Natural killer cell (primary cell): ENCODE measurements at regions not wholly inside any gene's neighbourhood (a gene's known extent, or its start where the extent isn't known, plus 50 kb on each side); places are given as distances from the start of the nearest gene placed in this dataset.

Experiments
- ATAC-seq, 3 donors: fragments of 150-1000 bp in 2 of 3; fragments of 200-7000 bp in 1 of 3; cut with Tn5 transposase; 1 replicate in 1 of 3; 2 replicates in 2 of 3; pipeline ENCODE4 v1.10.0; 2021; ENCODE audit warnings: mild to moderate bottlenecking in 2 of 3, moderate library complexity in 2 of 3
- DNase-seq, 2 donors: peaks; one replicate each; pipeline versions ENCODE4 v3.0.0 to v3.0.0-alpha.2; 2013 to 2021; ENCODE audit warnings: mixed read lengths in 1 of 2
- H3K27ac ChIP-seq: one replicate; pipeline ENCODE4 v1.5.1; 2013; ENCODE audit warnings: mild to moderate bottlenecking, low read length
- H3K27me3 ChIP-seq: one replicate; pipeline ENCODE4 v1.6.1; 2013; ENCODE audit warnings: low read length; ENCODE audit not compliant: control insufficient read depth, insufficient read depth
- H3K36me3 ChIP-seq: one replicate; pipeline ENCODE4 v1.6.1; 2013; ENCODE audit warnings: low read length; ENCODE audit not compliant: control insufficient read depth, insufficient read depth
- H3K4me1 ChIP-seq: one replicate; pipeline ENCODE4 v1.6.1; 2013; ENCODE audit warnings: low read length; ENCODE audit not compliant: control insufficient read depth, insufficient read depth
- H3K4me3 ChIP-seq: one replicate; pipeline ENCODE4 v1.5.1; 2013; ENCODE audit warnings: low read length
- H3K9me3 ChIP-seq: one replicate; pipeline ENCODE4 v1.6.1; 2013; ENCODE audit warnings: low read length; ENCODE audit not compliant: control insufficient read depth, insufficient read depth
- H3K27ac Mint-ChIP-seq, 2 donors: one replicate each; pipeline ENCODE4 v1.8.0; 2022; ENCODE audit warnings: mild to moderate bottlenecking in 2 of 2, mixed read lengths in 2 of 2, moderate library complexity in 1 of 2
- H3K27me3 Mint-ChIP-seq, 2 donors: one replicate each; pipeline ENCODE4 v1.8.0; 2022; ENCODE audit warnings: low read depth in 2 of 2, mixed read lengths in 2 of 2
- H3K36me3 Mint-ChIP-seq: one replicate; pipeline ENCODE4 v1.8.0; 2022; ENCODE audit warnings: mixed read lengths
- H3K4me1 Mint-ChIP-seq, 2 donors: one replicate each; pipeline ENCODE4 v1.8.0; 2022; ENCODE audit warnings: mixed read lengths in 2 of 2
- H3K4me3 Mint-ChIP-seq: one replicate; pipeline ENCODE4 v1.8.0; 2022; ENCODE audit warnings: mild to moderate bottlenecking, moderate library complexity, mixed read lengths
- H3K9me3 Mint-ChIP-seq, 2 donors: one replicate each; pipeline ENCODE4 v1.8.0; 2022; ENCODE audit warnings: mixed read lengths in 2 of 2
- CTCF ChIP-seq: fragments of 200-600 bp; IDR thresholded peaks from one replicate; pipeline ENCODE4 v1.8.0; 2022; ENCODE audit warnings: antibody characterized with exemption
- WGBS: methylation state at CpG from one replicate; pipeline ENCODE4 v1.1.7; 2013; ENCODE audit warnings: missing lambda C conversion rate; ENCODE audit not compliant: insufficient coverage; 5-methylcytosine and 5-hydroxymethylcytosine counted together
- intact Hi-C: fragments of 100-400 bp; cut with micrococcal nuclease; formaldehyde crosslinking; loops from one replicate; pipeline ENCODE4 v1.14.2; 2022

DNA sequence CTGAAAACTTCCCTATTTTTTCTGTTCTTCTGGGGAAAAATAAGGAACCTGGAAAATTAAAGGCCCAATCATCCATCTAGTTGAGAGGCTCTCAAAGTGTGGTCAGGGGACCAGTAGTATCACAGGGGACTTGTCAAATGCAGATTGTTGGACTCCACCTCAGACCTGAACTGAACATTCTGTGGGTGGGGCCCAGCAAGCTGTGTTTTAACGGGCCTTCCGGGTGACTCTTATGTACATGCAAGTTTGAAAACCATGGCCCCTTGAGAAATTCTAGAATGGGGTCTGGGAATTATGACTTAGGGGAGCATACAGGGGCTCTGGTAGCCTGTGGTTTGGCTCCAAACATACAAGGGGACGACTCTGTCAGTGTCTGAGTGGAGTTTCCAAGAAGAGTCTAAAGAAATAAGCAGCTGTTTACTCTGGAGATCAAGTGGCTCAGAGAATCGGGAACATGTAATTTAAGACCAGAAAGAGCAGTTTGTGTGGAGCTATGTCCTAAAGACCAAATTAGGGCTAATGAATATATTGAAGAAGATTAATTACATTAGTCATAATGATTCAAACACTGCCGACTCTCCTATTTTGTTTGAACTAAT lies 177.4 kb downstream of the SLC28A3 start:
- Histone ChIP-seq H3K27me3 (peaks cover 2% of the 10 kb centered on the region), H3K4me1 (no peaks in the 10 kb centered on the region), H3K4me3 (no peak overlapping the region), H3K27ac (no peak overlapping the region), H3K36me3 (no peaks in the 10 kb centered on the region), H3K9me3 (no peaks in the 10 kb centered on the region)
- Mint-ChIP-seq H3K9me3 (no peaks in the 10 kb centered on the region), H3K27me3 (peaks cover 17 to 47% of the 10 kb centered on the region in 2 donors), H3K4me1 (no peaks in the 10 kb centered on the region), H3K4me3 (no peak overlapping the region), H3K27ac (no peak overlapping the region), H3K36me3 (no peaks in the 10 kb centered on the region)
- ATAC-seq: no peak
- no peak for DNase-seq
- no peak for TF ChIP-seq CTCF
- 77% methylated on average over 4 of the region's 5 CpGs for WGBS
- intact Hi-C loops: no loop called here

DNA sequence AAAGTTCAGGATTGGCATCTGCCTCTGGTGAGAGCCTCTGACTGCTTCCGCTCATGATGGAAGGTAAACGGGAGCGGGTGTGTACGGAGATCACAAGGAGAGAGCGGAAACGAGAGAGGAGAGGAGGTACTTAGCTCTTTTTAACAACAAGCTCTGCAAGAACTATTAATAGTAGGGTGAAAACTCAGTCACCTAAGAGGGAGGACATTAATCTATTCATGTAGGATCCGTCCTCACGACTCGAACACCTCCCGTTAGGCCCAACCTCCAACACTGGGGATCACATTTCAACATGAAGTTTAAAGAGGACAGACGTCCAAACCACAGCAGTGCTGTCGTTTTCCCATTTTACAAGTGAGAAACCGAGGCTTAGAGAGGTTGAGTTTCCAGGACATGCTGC lies 173.7 kb downstream of the SLC28A3 start:
- Histone ChIP-seq H3K4me1 (no peaks in the 10 kb centered on the region), H3K9me3 (no peaks in the 10 kb centered on the region), H3K4me3 (no peak overlapping the region), H3K27me3 (no peaks in the 10 kb centered on the region), H3K27ac (no peak overlapping the region), H3K36me3 (no peaks in the 10 kb centered on the region)
- TF ChIP-seq CTCF: no peak
- H3K27ac Mint-ChIP-seq: no peak overlapping the region
- no peaks in the 10 kb centered on the region for H3K36me3 Mint-ChIP-seq
- H3K4me1 Mint-ChIP-seq: no peaks in the 10 kb centered on the region
- no peaks in the 10 kb centered on the region for H3K9me3 Mint-ChIP-seq
- WGBS: 80% methylated on average over 13 of the region's 13 CpGs
- H3K4me3 Mint-ChIP-seq: no peak overlapping the region
- peaks cover 0 to 21% of the 10 kb centered on the region in 2 donors for H3K27me3 Mint-ChIP-seq
- DNase-seq (no peak), ATAC-seq (no peak)
- intact Hi-C loops: no loop called here

GRCh38 chr9:84169240-84169639 lies 171.3 kb downstream of the SLC28A3 start:
- no peaks in the 10 kb centered on the region for H3K36me3 Mint-ChIP-seq
- no peak for ATAC-seq
- H3K4me3 Mint-ChIP-seq: no peak overlapping the region
- TF ChIP-seq CTCF: no peak
- H3K4me3 ChIP-seq: no peak overlapping the region
- no peak for DNase-seq
- H3K27ac ChIP-seq: no peak overlapping the region
- H3K9me3 ChIP-seq: no peaks in the 10 kb centered on the region
- no peaks in the 10 kb centered on the region for H3K4me1 ChIP-seq
- intact Hi-C loops: no loop called here
- H3K4me1 Mint-ChIP-seq: no peaks in the 10 kb centered on the region
- H3K27ac Mint-ChIP-seq: no peak overlapping the region
- peaks cover 5 to 28% of the 10 kb centered on the region in 2 donors for H3K27me3 Mint-ChIP-seq
- H3K36me3 ChIP-seq: no peaks in the 10 kb centered on the region
- H3K9me3 Mint-ChIP-seq: no peaks in the 10 kb centered on the region
- no peaks in the 10 kb centered on the region for H3K27me3 ChIP-seq

DNA sequence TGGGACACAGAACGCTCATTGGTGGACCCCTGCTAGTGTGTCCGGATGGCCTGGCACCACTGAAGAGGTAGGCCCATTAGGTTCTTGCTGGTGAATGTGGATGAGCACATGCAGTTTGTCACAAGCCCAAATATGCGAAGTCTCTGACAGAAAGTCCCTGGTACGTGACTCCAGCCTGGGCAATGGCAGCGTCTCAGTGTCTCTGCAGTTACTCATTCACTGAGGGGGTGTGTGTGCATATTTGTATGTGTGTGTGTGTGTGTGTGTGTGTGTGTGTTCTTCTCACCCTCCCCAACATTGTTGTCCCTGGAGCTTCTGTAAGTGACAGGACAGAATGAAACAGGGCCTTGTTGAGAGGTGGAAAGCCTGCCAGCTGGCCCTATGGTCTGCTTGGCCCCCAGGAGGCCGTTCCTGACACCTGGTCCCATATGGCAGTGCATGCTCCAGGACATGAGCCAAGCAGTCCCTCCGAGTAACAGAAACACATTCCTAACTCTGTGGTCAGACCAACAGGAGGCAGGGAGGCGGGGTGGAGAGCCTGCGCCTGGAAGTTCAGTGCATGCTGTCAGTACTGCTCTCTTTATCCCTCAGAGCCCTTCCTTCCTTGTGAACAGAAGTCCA lies 169.9 kb downstream of the SLC28A3 start:
- H3K4me3 ChIP-seq: no peak overlapping the region
- H3K36me3 Mint-ChIP-seq: no peaks in the 10 kb centered on the region
- H3K9me3 ChIP-seq: no peaks in the 10 kb centered on the region
- no peaks in the 10 kb centered on the region for H3K27me3 ChIP-seq
- no peaks in the 10 kb centered on the region for H3K4me1 ChIP-seq
- no peaks in the 10 kb centered on the region for H3K36me3 ChIP-seq
- no peak for TF ChIP-seq CTCF
- WGBS: 94% methylated on average over 9 of the region's 9 CpGs
- no peak overlapping the region for H3K27ac Mint-ChIP-seq
- ATAC-seq: no peak
- H3K27me3 Mint-ChIP-seq: peaks cover 5 to 19% of the 10 kb centered on the region in 2 donors
- no peaks in the 10 kb centered on the region for H3K9me3 Mint-ChIP-seq
- no peak overlapping the region for H3K4me3 Mint-ChIP-seq
- H3K27ac ChIP-seq: no peak overlapping the region
- DNase-seq: no peak
- peaks cover 0 to 6% of the 10 kb centered on the region in 2 donors for H3K4me1 Mint-ChIP-seq
- intact Hi-C loops: no loop called here
